HG03039 (cell line): ENCODE measurements at regions not wholly inside any gene's neighbourhood (a gene's known extent, or its start where the extent isn't known, plus 50 kb on each side); places are given as distances from the start of the nearest gene placed in this dataset.
"Not testable (repeated sequence)": the region's sequence is repeated elsewhere in the genome, so short reads cannot be mapped to it uniquely, and the experiment has no call there.

ENCODE experiments used
- ATAC-seq: cut with Tn5 transposase; IDR thresholded peaks from one replicate; pipeline ENCODE4 v1.9.1; 2021; ENCODE audit warnings: mild to moderate bottlenecking, moderate library complexity; ENCODE audit not compliant: unreplicated experiment

- not testable (repeated sequence) for ATAC-seq
Measured at GRCh38 chr3:87737817-87738216, 321.0 kb downstream of the CGGBP1 start.

- no peak for ATAC-seq
Measured at GRCh38 chr3:87733671-87734367, 325.0 kb downstream of the CGGBP1 start.

GRCh38 chr3:87732294-87732693 lies 326.5 kb downstream of the CGGBP1 start:
- ATAC-seq, result no peak

GRCh38 chr3:87727783-87728182 lies 331.0 kb downstream of the CGGBP1 start:
- no peak for ATAC-seq

GRCh38 chr3:87719060-87719459 lies 339.7 kb downstream of the CGGBP1 start:
- no peak for ATAC-seq

- ATAC-seq, result no peak
Measured at GRCh38 chr3:87710511-87710910, 348.3 kb downstream of the CGGBP1 start.

GRCh38 chr3:87710028-87710427 lies 348.8 kb downstream of the CGGBP1 start:
- ATAC-seq, result no peak

- ATAC-seq, result no peak
Measured at GRCh38 chr3:87706176-87706575, 352.6 kb downstream of the CGGBP1 start.

GRCh38 chr3:87702600-87702999 lies 356.2 kb downstream of the CGGBP1 start:
- no peak for ATAC-seq

GRCh38 chr3:87696124-87697013 lies 362.4 kb downstream of the CGGBP1 start:
- ATAC-seq, result no peak

GRCh38 chr3:87694678-87695077 lies 364.1 kb downstream of the CGGBP1 start:
- no peak for ATAC-seq

- no peak for ATAC-seq
Measured at GRCh38 chr3:87691109-87691508, 367.7 kb downstream of the CGGBP1 start.

- ATAC-seq, result not testable (repeated sequence)
Measured at GRCh38 chr3:87678984-87679660, 379.7 kb downstream of the CGGBP1 start.

GRCh38 chr3:87674397-87675161 lies 384.2 kb downstream of the CGGBP1 start:
- ATAC-seq, result peak; percentile 99

- no peak for ATAC-seq
Measured at GRCh38 chr3:87673132-87673531, 385.7 kb downstream of the CGGBP1 start.

GRCh38 chr3:87654184-87654583 lies 377.8 kb upstream of the POU1F1 start:
- ATAC-seq, result no peak

GRCh38 chr3:87653138-87653537 lies 376.8 kb upstream of the POU1F1 start:
- not testable (repeated sequence) for ATAC-seq

- ATAC-seq, result no peak
Measured at GRCh38 chr3:87634426-87634825, 358.0 kb upstream of the POU1F1 start.

GRCh38 chr3:87627316-87627715 lies 350.9 kb upstream of the POU1F1 start:
- ATAC-seq, result no peak

GRCh38 chr3:87626546-87626945 lies 350.2 kb upstream of the POU1F1 start:
- ATAC-seq, result no peak

- ATAC-seq, result no peak
Measured at GRCh38 chr3:87625876-87626275, 349.5 kb upstream of the POU1F1 start.
